GM18867 (cell line): ENCODE measurements at regions not wholly inside any gene's neighbourhood (a gene's known extent, or its start where the extent isn't known, plus 50 kb on each side); places are given as distances from the start of the nearest gene placed in this dataset.
A peak's percentile ranks its signal among the peaks of the same experiment; 100 is the strongest.
"Not testable (repeated sequence)": the region's sequence is repeated elsewhere in the genome, so short reads cannot be mapped to it uniquely, and the experiment has no call there.

Experiments used
- ATAC-seq: cut with Tn5 transposase; IDR thresholded peaks from one replicate; pipeline ENCODE4 v1.9.1; 2021; ENCODE audit warnings: mild to moderate bottlenecking, moderate library complexity; ENCODE audit not compliant: unreplicated experiment

DNA sequence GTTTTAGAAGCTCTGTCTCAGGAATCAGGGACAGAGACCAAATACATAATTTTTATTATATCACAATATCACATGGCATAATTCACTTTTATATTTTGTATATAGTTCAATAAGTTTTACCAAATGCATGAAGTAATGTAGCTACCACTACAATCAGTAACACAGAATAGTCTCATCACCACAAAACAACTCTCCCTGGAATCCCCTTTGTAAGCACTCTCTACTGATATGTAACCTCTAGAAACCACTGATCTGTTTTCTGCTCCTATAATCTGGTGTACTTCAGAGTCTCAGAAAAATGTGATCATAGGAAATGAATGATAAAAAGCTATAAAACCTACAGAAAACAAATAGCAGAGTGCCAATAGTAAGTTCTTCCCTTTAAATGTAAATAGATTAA lies 1465.9 kb downstream of the SPATA31A7 start:
- ATAC-seq: not testable (repeated sequence)

DNA sequence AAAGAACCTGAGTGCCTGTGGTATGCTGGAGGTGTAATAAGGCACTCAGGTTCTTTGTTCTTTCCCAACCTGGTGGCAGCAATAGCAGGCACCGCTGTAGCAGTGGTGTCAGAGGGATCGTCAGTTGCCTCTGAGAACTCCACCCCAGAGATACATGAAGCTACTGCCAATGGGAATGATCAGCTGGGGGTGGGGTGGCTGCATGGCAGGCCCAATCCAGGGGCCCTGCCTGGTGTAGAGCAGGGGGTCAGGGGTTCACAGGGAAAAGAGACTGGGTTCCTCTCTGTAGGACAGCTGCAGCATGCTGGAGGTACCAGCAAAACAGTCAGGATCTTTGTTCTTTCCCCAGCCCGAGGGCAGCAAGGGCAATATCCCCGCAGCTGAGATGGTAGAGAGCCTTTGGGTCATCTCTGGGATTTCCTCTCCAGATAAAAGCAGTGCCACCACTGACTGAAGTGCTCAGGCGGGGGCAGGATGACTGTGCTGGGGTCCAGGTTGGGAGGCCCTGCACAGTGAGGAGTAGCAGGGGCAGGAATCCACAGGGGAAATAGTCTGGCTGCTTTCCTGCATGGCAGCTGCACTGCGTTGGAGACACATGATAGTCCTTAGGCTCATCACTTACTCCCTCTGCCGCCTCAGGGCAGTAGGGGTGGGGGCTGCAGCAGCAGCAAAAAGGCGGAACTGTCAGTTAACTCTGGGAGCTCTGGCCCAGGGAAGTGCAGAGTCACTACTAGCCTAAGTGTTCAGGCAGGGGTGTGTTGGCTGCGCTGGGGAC lies 1473.1 kb downstream of the SPATA31A7 start:
- ATAC-seq: not testable (repeated sequence)

DNA sequence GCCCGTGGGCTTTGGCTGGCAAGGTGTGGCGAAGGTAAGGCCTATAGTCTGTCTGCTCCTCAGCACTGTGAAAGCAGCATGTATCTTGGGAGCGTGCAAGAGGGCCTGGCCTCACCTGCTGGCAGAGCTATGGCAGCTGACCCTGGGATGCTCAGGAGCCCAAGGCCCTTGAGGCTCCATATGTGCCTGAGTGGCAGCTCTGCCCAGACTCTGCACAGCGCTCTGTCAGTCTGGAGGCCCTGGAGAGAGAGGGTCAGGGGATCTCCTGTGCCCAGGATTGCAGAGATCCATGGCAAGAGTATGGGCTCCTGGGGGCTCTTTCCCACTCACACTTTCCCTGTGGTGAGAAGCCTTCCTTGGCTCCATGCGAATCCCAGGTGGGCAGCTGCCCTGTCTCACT lies 1473.7 kb downstream of the SPATA31A7 start:
- not testable (repeated sequence) for ATAC-seq

DNA sequence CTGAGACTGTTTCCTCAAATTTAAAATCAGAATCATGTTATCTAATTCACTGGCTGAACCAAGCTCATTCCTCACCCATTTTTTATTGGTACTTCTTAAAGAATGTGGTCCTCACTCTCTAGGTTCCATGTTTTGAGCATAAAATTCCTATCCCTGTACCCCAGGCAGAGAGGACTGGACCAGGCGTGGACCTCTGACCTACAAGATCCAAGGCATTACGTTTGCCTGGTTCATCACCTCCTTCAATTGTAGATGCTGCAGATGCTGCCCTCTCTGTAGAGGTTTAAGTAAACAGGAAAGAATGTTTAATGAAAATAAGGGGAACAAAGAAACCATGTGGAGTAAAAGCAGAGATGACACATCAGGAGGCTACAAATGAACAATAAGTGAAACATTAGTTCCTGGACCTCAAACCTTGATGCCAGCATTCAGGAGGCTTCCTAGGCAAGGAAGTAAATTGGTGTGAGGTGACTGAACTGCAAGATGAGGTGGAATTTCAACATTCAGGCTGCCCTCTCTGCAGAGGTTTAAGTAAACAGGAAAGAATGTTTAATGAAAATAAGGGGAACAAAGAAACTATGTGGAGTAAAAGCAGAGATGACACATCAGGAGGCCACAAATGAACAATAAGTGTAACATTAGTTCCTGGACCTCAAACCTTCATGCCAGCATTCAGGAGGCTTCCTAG lies 1477.4 kb downstream of the SPATA31A7 start:
- ATAC-seq: not testable (repeated sequence)

DNA sequence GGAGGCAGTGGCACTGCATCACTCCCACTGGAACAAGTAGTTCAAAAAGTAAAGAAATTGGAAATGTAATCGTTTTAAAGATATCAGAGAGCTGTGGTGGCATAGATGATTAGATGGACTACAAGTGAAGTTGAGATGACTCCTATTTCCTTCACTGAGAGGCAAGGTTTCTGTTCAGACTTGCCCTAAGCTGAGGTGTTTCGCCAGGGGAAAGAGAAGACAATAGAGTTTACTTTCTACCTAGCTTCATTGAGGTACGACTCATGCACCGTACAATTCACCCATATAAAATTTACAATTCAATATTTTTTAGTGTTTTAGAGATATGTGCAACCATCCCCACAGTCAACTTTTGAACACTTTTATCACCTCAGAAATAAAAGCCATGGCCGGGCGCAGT lies 1487.2 kb downstream of the SPATA31A7 start:
- not testable (repeated sequence) for ATAC-seq

DNA sequence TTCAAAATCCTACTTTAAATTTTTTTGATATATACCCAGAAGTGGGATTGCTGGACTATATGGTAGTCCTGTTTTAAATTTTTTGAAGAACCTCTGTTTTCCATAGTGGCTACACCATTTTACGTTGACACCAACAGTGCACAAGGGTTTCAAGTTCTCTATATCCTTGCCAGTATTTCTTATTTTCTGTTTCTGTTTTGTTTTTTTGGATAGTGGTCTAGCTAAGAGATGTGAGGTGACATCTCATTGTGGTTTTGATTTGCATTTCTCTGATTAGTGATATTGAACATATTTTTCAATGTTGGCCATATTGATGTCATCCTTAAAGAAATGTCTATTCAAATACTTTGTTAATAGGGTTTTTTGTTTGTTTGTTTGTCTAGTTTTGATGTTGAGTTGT lies 1488.5 kb downstream of the SPATA31A7 start:
- peak; percentile 84 for ATAC-seq

DNA sequence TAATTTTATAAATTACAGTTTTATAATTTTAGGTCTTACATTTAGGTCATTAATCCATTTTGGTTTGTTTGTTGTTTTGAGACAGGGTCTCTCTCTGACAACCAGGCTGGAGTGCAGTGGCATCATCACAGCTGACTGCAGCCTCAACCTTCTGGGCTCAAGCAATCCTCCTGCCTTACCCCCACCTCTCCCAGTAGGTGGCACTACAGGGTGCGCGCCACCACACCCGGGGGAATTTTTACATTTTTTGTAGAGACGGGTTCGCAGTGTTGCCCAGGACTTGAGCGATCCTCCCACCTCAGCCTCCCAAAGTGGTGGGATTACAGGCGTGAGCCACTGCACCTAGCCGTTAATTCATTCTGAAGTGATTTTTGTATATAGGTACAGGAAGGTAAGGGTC lies 1489.2 kb downstream of the SPATA31A7 start:
- ATAC-seq: peak; percentile 44

DNA sequence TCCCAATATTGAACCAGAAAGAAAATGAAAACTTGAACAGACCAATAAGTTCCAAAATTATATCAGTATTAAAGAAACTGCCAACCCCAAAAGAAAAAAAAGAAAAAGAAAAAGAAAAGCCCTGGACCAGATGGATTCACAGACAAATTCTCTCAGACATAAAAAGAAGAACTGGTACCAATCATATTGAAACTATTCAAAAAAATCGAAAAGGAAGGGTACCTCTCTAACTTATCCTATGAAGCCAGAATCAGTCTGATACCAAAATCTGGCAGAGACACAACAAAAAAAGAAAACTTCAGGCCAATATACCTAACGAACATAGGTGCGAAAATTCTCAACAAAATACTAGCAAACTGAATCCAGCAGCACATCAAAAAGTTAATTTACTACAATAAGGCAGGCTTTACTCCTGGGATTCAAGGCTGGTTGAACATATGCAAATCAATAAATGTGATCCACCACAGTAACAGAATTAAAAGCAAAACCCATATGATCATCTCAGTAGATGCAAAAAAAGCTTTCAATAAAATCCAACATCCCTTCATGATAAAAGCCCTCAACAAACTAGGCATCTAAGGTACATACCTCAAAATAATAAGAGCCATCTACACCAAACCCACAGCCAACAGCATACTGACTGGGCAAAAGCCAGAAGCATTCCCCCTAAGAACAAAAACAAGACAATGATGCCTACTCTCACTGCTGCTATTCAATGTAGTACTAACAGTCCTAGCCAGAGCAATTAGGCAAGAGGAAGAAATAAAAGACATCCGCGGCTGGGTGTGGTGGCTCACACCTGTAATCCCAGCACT lies 1495.2 kb downstream of the SPATA31A7 start:
- ATAC-seq: peak; percentile 91

DNA sequence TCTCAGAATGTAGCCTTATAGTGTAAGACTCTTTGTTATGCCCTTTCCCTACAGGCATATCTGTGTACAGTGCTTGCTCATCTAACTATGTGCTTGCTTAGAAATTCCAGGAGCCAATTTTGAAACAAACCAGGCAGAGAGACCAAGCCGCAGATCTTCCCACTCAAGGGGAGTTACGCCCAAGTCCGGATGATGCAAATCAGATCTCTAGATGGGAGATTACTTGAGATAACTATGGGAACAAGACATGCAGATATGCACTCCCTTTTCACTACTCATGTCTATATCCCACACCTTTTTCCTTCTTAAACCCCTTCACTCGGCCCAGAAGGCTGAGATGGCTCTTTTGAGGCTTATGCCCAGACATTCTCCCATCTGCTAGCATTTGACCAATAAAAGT lies 1496.5 kb downstream of the SPATA31A7 start:
- ATAC-seq: not testable (repeated sequence)

DNA sequence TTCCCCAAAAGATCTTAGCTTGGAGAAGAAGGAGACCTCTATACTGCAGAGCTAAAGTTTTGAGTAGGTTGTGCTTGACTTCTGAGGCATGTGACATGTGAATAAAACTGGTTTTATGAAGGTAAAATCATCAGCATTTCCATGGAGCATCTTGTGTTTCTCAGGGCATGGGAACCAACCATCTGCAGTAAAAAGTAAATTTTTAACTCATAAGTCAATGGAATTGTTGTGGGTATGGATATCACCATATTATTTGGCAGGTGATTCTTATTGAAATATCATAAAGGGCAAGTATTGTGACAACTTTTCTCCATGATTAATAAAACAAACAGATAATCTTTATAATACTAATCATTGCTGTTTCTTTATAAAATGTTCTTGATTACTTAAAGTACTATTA lies 1503.2 kb downstream of the SPATA31A7 start:
- ATAC-seq: not testable (repeated sequence)

DNA sequence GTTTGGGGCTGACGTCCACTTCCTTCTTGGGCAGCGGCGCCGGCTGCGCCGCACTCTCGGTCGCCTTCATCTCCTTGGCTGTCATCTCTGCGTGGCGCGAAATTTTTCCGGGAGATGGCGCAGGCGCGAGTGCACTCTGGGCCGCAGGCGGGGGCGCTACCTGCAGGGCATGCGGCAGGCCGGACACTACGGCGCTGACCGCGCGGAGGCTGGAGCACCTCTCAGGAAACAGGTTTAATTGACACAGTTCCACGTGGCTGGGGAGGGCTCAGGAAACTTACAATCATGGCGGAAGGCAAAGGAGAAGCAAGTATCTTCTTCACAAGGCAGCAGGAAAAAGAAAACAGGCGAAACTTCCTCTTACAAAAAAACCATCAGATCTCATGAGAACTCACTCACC lies 1521.5 kb downstream of the SPATA31A7 start:
- not testable (repeated sequence) for ATAC-seq

DNA sequence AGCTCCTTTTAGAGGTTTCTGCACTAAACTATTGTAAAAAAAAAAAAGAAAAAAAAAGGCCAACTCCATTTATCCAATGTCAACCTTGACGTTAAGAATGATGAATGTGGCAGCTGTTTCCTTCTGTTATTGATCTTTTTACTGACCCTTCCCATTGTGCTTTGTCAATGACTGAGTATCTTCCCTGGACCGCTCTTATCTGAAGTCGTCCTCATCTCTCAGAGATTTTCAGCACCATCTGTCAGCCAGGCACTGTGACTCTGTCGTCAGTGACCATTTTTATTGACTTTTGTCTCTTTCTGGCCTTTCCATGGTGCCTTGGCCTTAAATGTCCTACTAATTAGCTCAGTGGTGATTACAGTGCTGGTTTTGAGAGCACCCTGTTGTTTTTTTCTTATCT lies 1535.7 kb downstream of the SPATA31A7 start:
- not testable (repeated sequence) for ATAC-seq

DNA sequence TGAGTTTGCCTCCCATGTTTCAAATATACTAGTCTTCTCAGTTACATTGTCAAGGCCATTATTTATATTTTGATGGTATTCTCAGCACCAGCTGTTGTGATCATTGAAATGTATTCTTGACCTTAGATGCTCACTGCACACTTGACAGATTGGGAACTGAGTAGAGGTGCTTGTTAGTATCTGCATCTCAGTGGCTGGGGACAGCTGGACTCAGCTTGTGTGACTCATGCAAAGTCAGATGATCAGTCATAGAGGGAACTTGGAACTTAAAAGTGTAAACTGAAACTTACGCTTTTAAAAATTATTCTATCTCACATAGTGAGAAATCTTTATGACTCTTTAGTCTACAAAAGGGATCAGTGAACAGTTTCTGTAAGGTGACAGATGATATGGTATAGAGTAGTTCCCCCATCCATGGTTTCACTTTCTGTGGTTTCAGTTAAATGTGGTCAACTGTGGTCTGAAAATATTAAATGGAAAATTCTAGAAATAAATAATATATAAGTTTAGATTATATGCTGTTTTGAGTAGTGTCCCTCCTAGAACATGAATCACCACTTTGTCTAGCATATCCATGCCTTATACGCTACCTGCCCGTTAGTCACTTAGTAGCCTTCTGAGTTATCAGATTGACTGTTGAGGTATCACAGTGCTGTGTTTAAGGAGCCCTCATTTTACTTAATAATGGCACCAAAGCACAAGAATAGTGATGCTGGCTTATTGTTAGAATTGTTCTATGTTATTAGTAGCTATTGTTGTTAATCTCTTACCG lies 1540.6 kb downstream of the SPATA31A7 start:
- ATAC-seq: peak; percentile 97

DNA sequence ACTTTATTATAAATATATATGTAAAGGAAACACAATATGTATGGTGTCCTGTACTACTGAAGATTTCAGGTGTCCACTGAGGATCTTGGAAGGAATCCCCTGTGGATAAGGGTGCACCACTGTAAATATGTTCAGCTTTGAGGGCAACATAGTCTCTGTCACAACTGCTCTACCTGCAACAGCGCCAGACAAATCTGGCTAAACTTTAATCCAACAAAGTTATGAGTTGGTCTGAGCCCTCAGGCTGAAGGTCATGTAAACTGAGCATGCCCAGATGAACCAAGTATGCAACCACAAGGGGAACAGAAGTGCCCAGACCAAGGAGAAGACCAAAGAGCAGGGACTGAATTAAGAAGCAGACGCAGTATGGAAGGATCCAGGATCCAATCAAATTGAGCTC lies 1541.2 kb downstream of the SPATA31A7 start:
- not testable (repeated sequence) for ATAC-seq

DNA sequence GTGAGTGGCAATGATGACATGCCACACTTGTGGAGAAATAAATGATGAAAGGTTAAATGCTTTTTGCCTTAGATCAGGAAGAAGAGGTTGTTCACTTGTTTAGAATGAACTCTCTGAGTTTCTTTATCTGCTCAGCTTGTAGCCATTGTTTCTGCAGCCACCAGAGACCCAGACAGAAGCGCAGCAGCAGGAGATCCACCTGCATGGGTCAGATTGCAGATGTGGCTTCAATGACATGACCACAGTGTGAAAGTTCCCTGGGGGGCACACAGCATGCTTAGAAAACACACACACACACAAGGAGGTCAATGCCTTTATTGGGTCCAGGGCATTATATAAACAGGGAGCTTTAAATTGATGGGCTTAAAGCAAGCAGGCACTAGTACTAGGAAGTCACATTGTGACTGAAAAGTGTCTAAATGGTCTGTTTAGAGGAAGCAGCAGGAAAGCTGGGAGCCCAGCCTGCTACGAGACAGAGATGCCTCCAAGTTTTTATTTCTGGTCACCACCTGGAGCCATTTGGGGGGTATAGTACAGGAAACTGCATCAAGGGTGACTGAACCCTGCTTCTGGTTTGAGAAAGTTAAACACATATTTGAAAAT lies 1547.3 kb downstream of the SPATA31A7 start:
- not testable (repeated sequence) for ATAC-seq

DNA sequence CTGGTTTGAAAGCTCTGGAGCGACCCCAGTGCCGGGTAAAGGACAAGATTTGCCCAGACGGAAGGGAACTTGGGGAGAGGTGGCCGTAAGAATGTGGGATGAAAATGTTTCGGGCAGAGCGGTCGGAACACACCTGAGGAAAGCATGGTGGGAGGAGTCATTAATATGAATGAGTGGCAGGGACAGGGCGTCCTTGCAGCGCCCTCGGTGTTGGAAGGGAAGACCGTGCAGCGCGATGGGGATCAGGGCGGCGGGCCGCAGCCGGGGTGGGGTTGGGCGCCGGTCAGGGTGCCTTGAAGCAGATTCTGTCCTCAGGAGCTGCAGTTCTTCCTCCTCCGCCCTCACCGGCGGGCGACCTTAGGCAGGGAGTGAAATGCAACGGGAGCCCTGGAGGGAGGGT lies 1548.1 kb downstream of the SPATA31A7 start:
- ATAC-seq: not testable (repeated sequence)

DNA sequence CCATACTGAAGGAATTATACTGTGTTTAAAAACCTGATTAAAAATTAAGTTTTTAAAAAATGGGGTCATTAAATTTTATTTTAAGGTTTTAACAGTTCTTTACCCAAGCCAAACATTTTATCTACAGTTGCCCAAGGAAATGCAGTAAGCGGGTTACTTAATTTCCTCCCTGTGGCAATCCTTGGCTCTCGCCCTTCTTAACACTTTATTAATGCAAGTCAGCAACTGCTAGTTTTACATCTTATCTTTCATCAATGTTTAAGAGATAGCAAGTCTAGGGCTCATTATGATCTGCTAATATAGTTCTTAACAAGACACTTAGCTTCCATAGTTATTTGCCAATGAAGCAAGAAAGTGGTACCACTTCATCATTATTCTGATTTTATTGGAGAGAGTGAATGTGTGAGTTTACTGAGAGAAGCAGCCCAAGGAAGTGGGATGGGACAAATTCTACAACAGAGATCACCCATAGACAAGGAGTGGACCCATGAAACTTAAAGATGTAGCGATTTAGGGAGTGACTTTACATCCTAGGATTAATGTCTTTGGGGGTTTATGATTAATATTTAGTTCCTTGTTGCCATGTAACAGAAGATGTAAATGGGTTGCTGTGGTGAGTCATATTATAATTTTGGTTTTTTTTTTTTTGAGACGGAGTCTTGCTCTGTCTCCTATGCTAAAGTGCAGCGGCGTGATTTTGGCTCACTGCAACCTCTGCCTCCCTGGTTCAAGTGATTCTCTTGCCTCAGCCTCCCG lies 1556.1 kb downstream of the SPATA31A7 start:
- not testable (repeated sequence) for ATAC-seq
